IPS DF 19.7 (cell line): ENCODE measurements at regions not wholly inside any gene's neighbourhood (a gene's known extent, or its start where the extent isn't known, plus 50 kb on each side); places are given as distances from the start of the nearest gene placed in this dataset.
A peak's percentile ranks its signal among the peaks of the same experiment; 100 is the strongest.

Experiments used
- DNase-seq: peaks from one replicate; pipeline ENCODE4 v3.0.0-alpha.2; 2013; ENCODE audit warnings: low read depth, low spot score

DNA sequence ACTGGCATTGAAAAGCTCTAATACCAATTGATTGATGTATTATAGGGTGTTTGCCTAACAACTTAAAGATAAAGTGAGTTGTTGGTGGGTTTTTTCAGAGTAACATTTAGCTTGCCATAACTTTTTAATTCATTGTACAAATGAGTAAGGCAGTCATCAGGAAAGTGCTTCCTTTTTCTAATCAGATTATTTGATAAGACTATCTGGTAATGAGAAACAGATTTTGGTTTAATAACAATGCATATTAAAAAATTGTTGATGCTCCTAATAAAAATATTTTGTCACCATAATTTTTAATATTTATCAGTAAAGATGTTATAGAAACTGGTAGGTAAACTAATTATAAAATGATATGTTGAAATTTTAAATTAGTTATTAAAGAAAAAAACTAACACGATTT is 51.3 kb downstream of the BLTP1 start:
- no peak for DNase-seq

- no peak for DNase-seq
These were observed 53.6 kb downstream of the BLTP1 start for GRCh38 chr4:122205687-122206086.

DNA sequence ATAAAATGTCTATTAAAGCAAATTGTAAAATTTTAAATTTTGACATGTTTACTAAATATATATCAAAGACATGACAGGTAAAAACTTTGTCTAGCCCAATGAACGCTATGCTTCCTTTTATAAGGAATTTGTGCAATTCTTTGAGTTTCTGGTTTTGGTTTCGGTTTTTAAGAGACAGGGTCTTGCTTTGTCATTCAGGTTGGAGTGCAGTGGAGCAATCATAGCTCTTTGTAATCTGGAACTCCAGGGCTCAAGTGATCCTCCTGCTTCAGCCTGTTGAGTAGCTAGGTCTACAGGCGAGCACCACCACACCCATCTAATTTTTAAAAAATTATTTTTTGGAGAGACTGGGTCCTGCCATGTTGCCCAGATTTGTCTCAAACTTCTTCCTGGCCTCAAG is 60.7 kb downstream of the BLTP1 start:
- no peak for DNase-seq

GRCh38 chr4:122218762-122219161 is 66.6 kb downstream of the BLTP1 start:
- no peak for DNase-seq

DNA sequence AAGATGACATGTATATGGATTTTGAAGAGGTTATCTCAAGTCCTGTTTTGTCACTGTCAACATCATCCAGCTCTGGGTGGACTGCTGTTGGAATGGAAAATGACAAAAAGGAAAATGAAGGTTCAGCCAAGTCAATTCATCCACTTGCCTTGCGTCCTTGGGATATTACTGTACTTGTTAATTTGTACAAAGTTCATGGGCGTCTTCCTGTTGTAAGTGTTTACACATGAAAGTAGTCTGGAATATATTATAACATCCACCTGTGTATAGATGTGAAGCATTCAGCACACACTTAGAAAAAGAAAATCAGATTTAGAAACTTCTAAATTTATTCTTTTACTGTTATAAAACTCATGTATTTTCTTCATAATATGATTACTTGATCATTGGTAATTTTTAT is 67.2 kb downstream of the BLTP1 start:
- DNase-seq = no peak

- no peak for DNase-seq
These were observed 69.2 kb downstream of the BLTP1 start for GRCh38 chr4:122221322-122221721.

DNA sequence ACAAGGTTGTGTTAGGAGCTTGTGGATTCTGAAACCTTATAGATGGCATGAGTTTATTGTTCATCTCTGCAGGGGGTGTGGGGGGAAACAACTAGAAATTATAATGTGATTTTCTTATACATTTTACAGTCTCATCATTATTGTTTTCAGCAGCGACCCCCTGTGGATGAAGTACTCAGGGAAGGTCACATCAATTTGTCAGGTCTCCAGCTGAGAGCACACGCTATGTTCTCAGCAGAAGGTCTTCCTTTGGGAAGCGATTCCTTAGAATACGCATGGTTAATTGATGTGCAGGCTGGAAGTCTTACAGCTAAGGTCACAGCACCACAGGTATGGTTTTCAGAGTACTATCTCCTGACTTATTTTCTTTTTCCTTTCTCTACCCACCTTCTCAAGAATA is 72.2 kb downstream of the BLTP1 start:
- DNase-seq = peak; percentile 15

GRCh38 chr4:122227202-122227601 is 75.1 kb downstream of the BLTP1 start:
- DNase-seq = no peak

- no peak for DNase-seq
These were observed 77.7 kb downstream of the BLTP1 start for GRCh38 chr4:122229857-122230256.

GRCh38 chr4:122232633-122233032 is 80.5 kb downstream of the BLTP1 start:
- DNase-seq = no peak

DNA sequence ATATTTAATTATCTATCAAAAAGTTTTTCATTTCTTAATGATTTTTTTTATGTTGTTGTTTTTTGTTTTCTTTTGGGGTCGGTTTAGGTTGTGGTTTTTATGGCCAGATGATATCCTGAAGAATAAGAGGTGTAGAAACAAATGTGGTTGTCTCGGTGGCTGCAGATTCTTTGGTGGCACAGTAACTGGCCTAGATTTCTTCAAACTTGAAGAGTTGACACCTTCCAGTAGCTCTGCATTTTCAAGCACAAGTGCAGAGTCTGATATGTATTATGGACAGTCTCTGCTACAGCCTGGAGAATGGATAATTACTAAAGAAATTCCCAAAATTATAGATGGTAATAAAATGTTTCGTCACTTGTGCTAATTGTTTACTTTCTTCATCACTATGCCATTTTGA is 82.6 kb downstream of the BLTP1 start:
- DNase-seq = no peak

- no peak for DNase-seq
These were observed 91.7 kb downstream of the BLTP1 start for GRCh38 chr4:122243785-122244184.

DNA sequence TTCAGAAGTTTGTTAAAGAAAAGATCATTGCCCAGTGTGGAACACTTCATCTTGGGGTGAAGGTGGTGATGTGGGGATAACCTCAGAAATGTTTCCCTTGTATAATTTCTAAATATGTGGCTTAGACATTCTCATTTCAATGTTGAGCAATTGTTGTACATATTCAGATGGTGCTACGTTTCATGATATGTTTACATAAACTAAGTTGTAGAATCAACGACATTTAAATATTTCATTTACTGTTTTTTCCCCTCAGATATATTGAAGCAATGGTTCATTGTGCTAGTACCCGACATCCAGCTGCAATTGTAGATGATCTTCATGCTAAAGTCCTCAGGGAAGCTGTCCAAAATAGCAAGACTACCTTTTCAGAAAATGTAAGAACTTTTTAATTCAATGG is 92.6 kb downstream of the BLTP1 start:
- DNase-seq = no peak

GRCh38 chr4:122246551-122246950 is 94.4 kb downstream of the BLTP1 start:
- DNase-seq = no peak

- no peak for DNase-seq
These were observed 97.2 kb downstream of the BLTP1 start for GRCh38 chr4:122249357-122249756.

DNA sequence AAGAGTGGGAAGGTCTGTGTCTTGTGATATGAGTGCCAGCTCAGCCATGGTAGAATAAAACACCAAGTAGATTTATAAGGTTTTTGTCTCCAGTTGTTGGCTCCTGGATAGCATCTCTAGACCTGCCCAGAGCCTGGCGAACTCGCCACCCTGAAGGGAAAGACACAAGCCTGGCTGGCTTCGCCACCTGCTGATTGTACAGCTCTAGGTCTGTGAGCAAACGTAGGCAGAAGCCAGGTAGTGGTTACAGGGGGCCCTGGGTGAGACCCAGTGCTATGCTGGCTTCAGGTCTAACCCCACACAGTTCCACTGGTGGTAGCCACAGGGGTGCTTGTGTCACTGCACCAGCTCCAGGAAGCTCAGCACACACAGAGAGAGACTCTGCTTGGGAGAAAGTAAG is 100.5 kb downstream of the BLTP1 start:
- DNase-seq = no peak

GRCh38 chr4:122259849-122260248 is 107.7 kb downstream of the BLTP1 start:
- DNase-seq = no peak

DNA sequence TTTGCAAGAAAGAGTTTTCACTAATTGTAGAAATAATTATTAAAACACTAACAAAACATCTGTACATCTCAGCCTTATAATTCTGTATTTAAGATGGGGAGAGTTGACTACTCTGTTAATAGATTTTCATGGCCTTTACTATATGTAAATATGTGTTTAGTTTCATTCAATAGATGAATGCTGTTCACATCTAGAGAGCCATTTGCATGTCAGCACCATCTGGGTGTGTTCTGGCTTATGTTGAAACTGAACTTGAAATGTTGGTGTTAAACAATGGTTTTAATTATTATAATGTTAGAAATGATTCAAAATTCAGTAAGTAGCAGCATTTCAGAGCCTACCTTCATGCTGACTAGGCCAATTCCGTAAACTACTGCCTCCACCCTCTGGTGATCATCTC is 102.5 kb upstream of the ADAD1 start:
- no peak for DNase-seq

GRCh38 chr4:122278976-122279375 is 99.8 kb upstream of the ADAD1 start:
- no peak for DNase-seq

DNA sequence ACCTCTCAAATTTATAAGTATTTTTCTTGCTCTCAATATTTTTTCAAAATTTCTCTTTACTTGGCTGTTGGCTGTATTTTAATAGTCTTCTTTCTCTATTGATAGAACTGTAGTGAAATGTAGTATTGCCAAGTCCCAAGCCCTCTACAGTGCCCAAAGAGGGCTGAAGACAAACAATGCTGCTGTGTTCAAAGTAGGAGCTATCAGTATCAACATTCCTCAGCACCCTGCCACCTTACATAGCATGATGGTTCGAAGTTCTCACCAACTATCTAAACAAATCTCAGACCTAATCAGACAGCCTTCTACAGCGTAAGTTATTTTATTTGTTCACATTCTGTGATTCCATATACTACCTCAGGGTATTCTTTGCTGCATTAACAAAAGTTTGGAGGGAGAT is 99.1 kb upstream of the ADAD1 start:
- DNase-seq = no peak

- DNase-seq = no peak
These were observed 93.5 kb upstream of the ADAD1 start for GRCh38 chr4:122285285-122285684.

DNA sequence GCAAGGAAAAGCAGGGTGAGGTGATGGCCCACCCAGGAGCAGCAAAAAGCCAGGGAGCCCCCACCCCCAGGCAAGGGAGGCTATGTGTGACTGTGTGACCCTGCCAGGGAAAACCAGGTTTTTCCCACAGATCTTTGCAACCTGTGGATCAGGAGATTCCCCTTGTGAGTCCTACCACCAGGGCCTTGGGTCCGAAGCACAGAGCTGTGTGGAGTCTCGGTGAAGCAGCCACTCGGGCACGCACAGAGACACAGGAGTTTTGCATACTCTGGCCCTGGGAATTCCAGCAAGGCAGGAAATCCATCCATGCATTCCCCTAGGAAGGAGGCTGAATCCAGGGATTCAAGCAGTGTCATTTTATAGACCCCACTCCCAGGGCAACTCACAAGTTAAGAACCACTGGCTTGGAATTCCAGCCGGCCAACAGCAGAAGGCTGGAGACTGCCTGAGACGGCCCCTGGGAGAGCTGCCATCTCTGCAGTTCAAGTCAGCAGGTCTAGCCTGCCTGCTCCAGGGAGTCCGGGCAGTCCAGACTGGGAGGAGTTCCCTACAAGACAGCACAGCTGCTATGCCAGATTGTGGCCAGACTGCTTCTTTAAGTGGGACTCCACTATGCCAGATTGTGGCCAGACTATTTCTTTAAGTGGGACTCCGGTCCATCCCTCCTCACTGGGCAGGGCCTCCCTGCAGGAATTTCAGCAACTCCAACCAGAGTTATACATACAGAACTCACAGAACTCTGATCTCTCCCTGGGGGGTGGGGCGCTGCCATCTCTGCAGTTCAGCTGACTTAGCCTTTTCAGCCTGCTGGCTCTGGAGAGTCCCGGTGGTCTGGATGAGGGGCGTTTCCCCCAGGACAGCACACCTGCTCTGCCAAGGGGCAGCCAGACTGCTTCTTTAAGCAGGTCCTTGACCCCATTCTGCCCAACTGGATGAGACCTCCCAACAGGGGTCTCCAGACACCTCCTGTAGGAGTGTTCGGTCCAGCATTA is 85.1 kb upstream of the ADAD1 start:
- no peak for DNase-seq

DNA sequence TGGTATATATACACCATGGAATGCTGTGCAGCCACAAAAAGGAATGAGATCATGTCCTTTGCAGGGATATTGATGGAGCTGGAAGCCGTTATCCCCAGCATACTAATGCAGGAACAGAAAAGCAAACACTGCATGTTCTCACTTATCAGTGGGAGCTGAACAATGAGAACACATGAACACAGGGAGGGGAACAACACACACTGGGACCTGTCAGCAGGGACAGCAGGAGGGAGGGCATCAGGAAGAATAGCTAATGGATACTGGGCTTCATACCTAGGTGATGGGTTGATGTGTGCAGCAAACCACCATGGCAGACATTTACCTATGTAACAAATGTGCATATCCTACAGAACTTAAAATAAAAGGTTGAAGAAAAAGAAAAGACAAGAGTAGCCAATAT is 81.1 kb upstream of the ADAD1 start:
- DNase-seq = no peak

- no peak for DNase-seq
These were observed 78.0 kb upstream of the ADAD1 start for GRCh38 chr4:122300776-122301175.
